H9 (cell line): ENCODE measurements at regions not wholly inside any gene's neighbourhood (a gene's known extent, or its start where the extent isn't known, plus 50 kb on each side); places are given as distances from the start of the nearest gene placed in this dataset.

Source experiments
- DNase-seq: peaks from one replicate; pipeline ENCODE4 v3.0.0-alpha.2; 2017
- H2AFZ ChIP-seq: one replicate; pipeline ENCODE4 v1.6.1; 2013; ENCODE audit warnings: mild to moderate bottlenecking, low read length, control low read depth, moderate library complexity
- H2AK5ac ChIP-seq: 2 replicates; pipeline ENCODE4 v1.6.1; 2013; ENCODE audit warnings: low read length, control low read depth, mixed read lengths; ENCODE audit not compliant: insufficient read length
- H2BK120ac ChIP-seq: one replicate; pipeline ENCODE4 v1.6.1; 2013; ENCODE audit warnings: low read depth, mild to moderate bottlenecking, low read length, control low read depth, inconsistent platforms; ENCODE audit not compliant: poor library complexity, severe bottlenecking
- H2BK12ac ChIP-seq: 2 replicates; pipeline ENCODE4 v1.6.1; 2013; ENCODE audit warnings: low read length, control low read depth, mixed read lengths, low read depth; ENCODE audit not compliant: insufficient read length
- H2BK15ac ChIP-seq: 2 replicates; pipeline ENCODE4 v1.6.1; 2013; ENCODE audit warnings: low read depth, low read length, control low read depth
- H2BK20ac ChIP-seq: one replicate; pipeline ENCODE4 v1.6.1; 2013; ENCODE audit warnings: low read depth, mild to moderate bottlenecking, low read length, control low read depth, inconsistent platforms; ENCODE audit not compliant: poor library complexity, severe bottlenecking
- H2BK5ac ChIP-seq: 2 replicates; pipeline ENCODE4 v1.6.1; 2013; ENCODE audit warnings: low read length, control low read depth, mixed read lengths; ENCODE audit not compliant: insufficient read length
- H3K14ac ChIP-seq: 2 replicates; pipeline ENCODE4 v1.6.1; 2013; ENCODE audit warnings: low read length, control low read depth; ENCODE audit not compliant: insufficient read depth
- H3K18ac ChIP-seq: 2 replicates; pipeline ENCODE4 v1.6.1; 2013; ENCODE audit warnings: low read depth, mild to moderate bottlenecking, mixed read lengths, low read length, control low read depth; ENCODE audit not compliant: insufficient read length
- H3K23ac ChIP-seq: 2 replicates; pipeline ENCODE4 v1.6.1; 2013; ENCODE audit warnings: low read length, control low read depth, mixed read lengths, low read depth; ENCODE audit not compliant: insufficient read length
- H3K23me2 ChIP-seq: 2 replicates; pipeline ENCODE4 v1.6.1; 2013; ENCODE audit warnings: low read depth, mild to moderate bottlenecking, mixed read lengths, low read length, control low read depth; ENCODE audit not compliant: insufficient read length, poor library complexity, severe bottlenecking
- H3K27ac ChIP-seq: 2 replicates; pipeline ENCODE4 v1.5.1; 2013; ENCODE audit warnings: low read length, control low read depth, mixed read lengths, low read depth; ENCODE audit not compliant: insufficient read length
- H3K27me3 ChIP-seq: 2 replicates; pipeline ENCODE4 v1.6.1; 2013; ENCODE audit warnings: low read length, control low read depth, inconsistent platforms; ENCODE audit not compliant: insufficient read depth
- H3K4ac ChIP-seq: 2 replicates; pipeline ENCODE4 v1.6.1; 2013; ENCODE audit warnings: low read depth, mild to moderate bottlenecking, control low read depth, inconsistent platforms, low read length, moderate library complexity
- H3K4me1 ChIP-seq: 2 replicates; pipeline ENCODE4 v1.6.1; 2013; ENCODE audit warnings: low read length, control low read depth, inconsistent platforms; ENCODE audit not compliant: insufficient read depth
- H3K4me2 ChIP-seq: 2 replicates; pipeline ENCODE4 v1.6.1; 2013; ENCODE audit warnings: low read length, control low read depth, mixed read lengths; ENCODE audit not compliant: insufficient read length, insufficient read depth
- H3K56ac ChIP-seq: 2 replicates; pipeline ENCODE4 v1.6.1; 2013; ENCODE audit warnings: low read depth, mild to moderate bottlenecking, mixed read lengths, low read length, control low read depth; ENCODE audit not compliant: insufficient read length
- H3K79me1 ChIP-seq: 2 replicates; pipeline ENCODE4 v1.6.1; 2013; ENCODE audit warnings: low read depth, mild to moderate bottlenecking, moderate library complexity, low read length, control low read depth, inconsistent platforms; ENCODE audit not compliant: insufficient read depth, poor library complexity, severe bottlenecking
- H3K79me2 ChIP-seq: 2 replicates; pipeline ENCODE4 v1.6.1; 2013; ENCODE audit warnings: low read length, control low read depth, inconsistent platforms; ENCODE audit not compliant: insufficient read depth
- H3K9ac ChIP-seq: 2 replicates; pipeline ENCODE4 v1.6.1; 2013; ENCODE audit warnings: low read length, control low read depth, mixed read lengths; ENCODE audit not compliant: insufficient read length; ENCODE audit errors: extremely low read depth
- H3K9me3 ChIP-seq: one replicate; pipeline ENCODE4 v1.6.1; 2013; ENCODE audit warnings: low read depth, low read length, inconsistent platforms; ENCODE audit not compliant: control insufficient read depth
- H3T11ph ChIP-seq: one replicate; pipeline ENCODE4 v1.6.1; 2013; ENCODE audit warnings: mild to moderate bottlenecking, low read length, control low read depth, inconsistent platforms
- H4K20me1 ChIP-seq: one replicate; pipeline ENCODE4 v1.6.1; 2013; ENCODE audit not compliant: control insufficient read depth, insufficient read length, insufficient read depth
- H4K5ac ChIP-seq: 2 replicates; pipeline ENCODE4 v1.6.1; 2013; ENCODE audit warnings: low read depth, mild to moderate bottlenecking, mixed read lengths, low read length, control low read depth; ENCODE audit not compliant: insufficient read length
- H4K8ac ChIP-seq: replicated peaks from 2 replicates; pipeline ENCODE4 v1.6.1; 2013; ENCODE audit warnings: low read length, control low read depth, mixed read lengths, low read depth; ENCODE audit not compliant: insufficient read length
- H4K91ac ChIP-seq: 2 replicates; pipeline ENCODE4 v1.6.1; 2013; ENCODE audit warnings: low read depth, mild to moderate bottlenecking, moderate library complexity, mixed read lengths, low read length, control low read depth; ENCODE audit not compliant: insufficient read length
- H3K27ac Mint-ChIP-seq, 3 experiments: 2 replicates in 2 of 3; 3 replicates in 1 of 3; pipeline ENCODE4 v1.8.0; 2020 to 2021; ENCODE audit warnings: mixed read lengths in 3 of 3, mild to moderate bottlenecking in 1 of 3, moderate library complexity in 1 of 3
- H3K27me3 Mint-ChIP-seq: 2 replicates; pipeline ENCODE4 v1.8.0; 2021; ENCODE audit warnings: low read depth, mild to moderate bottlenecking, moderate library complexity, mixed read lengths
- H3K36me3 Mint-ChIP-seq, 3 experiments: 2 replicates in 2 of 3; 3 replicates in 1 of 3; pipeline ENCODE4 v1.8.0; 2020 to 2021; ENCODE audit warnings: low read depth in 3 of 3, mixed read lengths in 3 of 3; ENCODE audit not compliant: insufficient read depth in 1 of 3
- H3K4me1 Mint-ChIP-seq, 2 experiments: 2 replicates each; pipeline ENCODE4 v1.8.0; 2020; ENCODE audit warnings: mixed read lengths in 2 of 2
- H3K4me3 Mint-ChIP-seq, 2 experiments: 2 replicates in 1 of 2; 3 replicates in 1 of 2; pipeline ENCODE4 v1.8.0; 2020 to 2021; ENCODE audit warnings: mild to moderate bottlenecking in 2 of 2, mixed read lengths in 2 of 2, moderate library complexity in 1 of 2
- H3K9me3 Mint-ChIP-seq, 2 experiments: 2 replicates in 1 of 2; 3 replicates in 1 of 2; pipeline ENCODE4 v1.8.0; 2020; ENCODE audit warnings: mild to moderate bottlenecking in 2 of 2, mixed read lengths in 2 of 2, moderate library complexity in 1 of 2
- CTCF ChIP-seq: fragments of 200-600 bp; sonication (generic); conservative IDR thresholded peaks from 3 replicates; pipeline ENCODE4 v1.8.0; 2021; ENCODE audit warnings: antibody characterized with exemption, mild to moderate bottlenecking
- WGBS: extraction: QIAGEN DNeasy Blood & Tissue Kit; methylation state at CpG from one replicate; pipeline ENCODE4 v1.1.7; 2013; ENCODE audit warnings: missing lambda C conversion rate, low lambda C conversion rate, mixed read lengths; ENCODE audit not compliant: insufficient read length; ENCODE audit errors: extremely low coverage; 5-methylcytosine and 5-hydroxymethylcytosine counted together

GRCh38 chr4:178672512-178672911 is 1230.3 kb upstream of the AGA start:
- H3K18ac ChIP-seq, result no peak overlapping the region
- no peak overlapping the region for H2BK120ac ChIP-seq
- H3K4ac ChIP-seq, result no peak overlapping the region
- H3K27ac ChIP-seq, result no peak overlapping the region
- H3K23ac ChIP-seq, result no peak overlapping the region
- WGBS, result no CpG with 5 or more reads among the region's 1 CpG
- H3K36me3 Mint-ChIP-seq, result no peaks in the 10 kb centered on the region
- no peaks in the 10 kb centered on the region for H3K27me3 Mint-ChIP-seq
- no peak overlapping the region for H3K56ac ChIP-seq
- no peak for TF ChIP-seq CTCF
- no peak overlapping the region for H4K8ac ChIP-seq
- no peak overlapping the region for H2BK15ac ChIP-seq
- H2AK5ac ChIP-seq, result no peak overlapping the region
- H2BK12ac ChIP-seq, result no peak overlapping the region
- H3K27me3 ChIP-seq, result no peaks in the 10 kb centered on the region
- no peaks in the 10 kb centered on the region for H3K79me2 ChIP-seq
- no peak overlapping the region for H3K27ac Mint-ChIP-seq
- no peaks in the 10 kb centered on the region for H3K9me3 ChIP-seq
- DNase-seq, result no peak
- H2AFZ ChIP-seq, result no peak overlapping the region
- H3K9me3 Mint-ChIP-seq, result peaks cover 3 to 9% of the 10 kb centered on the region in 2 experiments; a peak in 4 of 5 replicates
- H3K4me1 Mint-ChIP-seq, result no peaks in the 10 kb centered on the region
- no peak overlapping the region for H3T11ph ChIP-seq
- no peak overlapping the region for H4K5ac ChIP-seq
- no peak overlapping the region for H3K9ac ChIP-seq
- H2BK5ac ChIP-seq, result no peak overlapping the region
- H4K91ac ChIP-seq, result no peak overlapping the region
- H3K14ac ChIP-seq, result no peak overlapping the region
- no peak overlapping the region for H3K4me3 Mint-ChIP-seq
- H3K79me1 ChIP-seq, result no peaks in the 10 kb centered on the region
- no peaks in the 10 kb centered on the region for H3K23me2 ChIP-seq
- no peak overlapping the region for H2BK20ac ChIP-seq
- no peaks in the 10 kb centered on the region for H3K4me1 ChIP-seq
- H3K4me2 ChIP-seq, result no peak overlapping the region
- no peaks in the 10 kb centered on the region for H4K20me1 ChIP-seq
